Activated naive CD4-positive, alpha-beta T cell treated with anti-CD3 and anti-CD28 coated beads for 36 hours (primary cell): ENCODE measurements at regions not wholly inside any gene's neighbourhood (a gene's known extent, or its start where the extent isn't known, plus 50 kb on each side); places are given as distances from the start of the nearest gene placed in this dataset.

Experiments used
- CTCF ChIA-PET: fragments of 350-600 bp; sonication (Branson Sonifier 250); formaldehyde crosslinking; loops from one replicate; lab custom pipeline; 2021; ENCODE audit warnings: antibody characterized with exemption; lab: Charles Lee
- DNase-seq: peaks from one replicate; pipeline ENCODE4 v3.0.0-alpha.2; 2020
- H3K27ac Mint-ChIP-seq: one replicate; pipeline ENCODE4 v1.8.0; 2021; ENCODE audit warnings: mild to moderate bottlenecking, mixed read lengths
- H3K27me3 Mint-ChIP-seq: one replicate; pipeline ENCODE4 v1.8.0; 2021; ENCODE audit warnings: low read depth, mixed read lengths
- H3K36me3 Mint-ChIP-seq: one replicate; pipeline ENCODE4 v1.8.0; 2021; ENCODE audit warnings: low read depth, mixed read lengths
- H3K4me1 Mint-ChIP-seq: one replicate; pipeline ENCODE4 v1.8.0; 2021; ENCODE audit warnings: low read depth, mixed read lengths
- H3K4me3 Mint-ChIP-seq: one replicate; pipeline ENCODE4 v1.8.0; 2021; ENCODE audit warnings: mild to moderate bottlenecking, moderate library complexity, mixed read lengths
- H3K9me3 Mint-ChIP-seq: one replicate; pipeline ENCODE4 v1.8.0; 2021; ENCODE audit warnings: mixed read lengths
- intact Hi-C: fragments of 100-400 bp; cut with micrococcal nuclease; formaldehyde crosslinking; loops from one replicate; pipeline ENCODE4 v1.15.1; 2023

DNA sequence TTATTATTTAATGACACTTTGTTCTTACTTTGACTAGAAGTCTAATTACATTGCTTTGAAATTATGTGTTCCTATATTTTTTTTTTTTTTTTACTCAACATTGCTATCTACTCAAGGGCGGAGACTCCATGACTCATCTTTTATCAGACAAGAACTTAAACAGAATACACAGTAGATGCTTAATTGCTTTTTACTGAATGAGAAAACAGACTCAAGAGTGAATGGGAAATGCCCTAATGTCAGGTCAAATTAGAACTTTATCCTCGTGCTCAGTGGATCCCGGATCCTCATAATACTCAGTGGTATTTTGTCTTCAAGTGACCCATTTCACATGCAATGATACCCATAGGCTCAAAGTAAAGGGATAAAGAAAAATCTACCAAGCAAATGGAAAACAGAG lies 954.5 kb upstream of the IGFBP7 start:
- Mint-ChIP-seq H3K9me3 (peaks cover 2% of the 10 kb centered on the region), H3K27ac (no peak overlapping the region), H3K4me1 (no peaks in the 10 kb centered on the region), H3K4me3 (no peak overlapping the region), H3K36me3 (no peaks in the 10 kb centered on the region), H3K27me3 (no peaks in the 10 kb centered on the region)
- DNase-seq, result no peak
- intact Hi-C loops, result loop anchor here (5.0 kb wide), 1 partner anchor 902 kb away; no protein-coding TSS in a partner anchor
- CTCF ChIA-PET, result no interaction called here

DNA sequence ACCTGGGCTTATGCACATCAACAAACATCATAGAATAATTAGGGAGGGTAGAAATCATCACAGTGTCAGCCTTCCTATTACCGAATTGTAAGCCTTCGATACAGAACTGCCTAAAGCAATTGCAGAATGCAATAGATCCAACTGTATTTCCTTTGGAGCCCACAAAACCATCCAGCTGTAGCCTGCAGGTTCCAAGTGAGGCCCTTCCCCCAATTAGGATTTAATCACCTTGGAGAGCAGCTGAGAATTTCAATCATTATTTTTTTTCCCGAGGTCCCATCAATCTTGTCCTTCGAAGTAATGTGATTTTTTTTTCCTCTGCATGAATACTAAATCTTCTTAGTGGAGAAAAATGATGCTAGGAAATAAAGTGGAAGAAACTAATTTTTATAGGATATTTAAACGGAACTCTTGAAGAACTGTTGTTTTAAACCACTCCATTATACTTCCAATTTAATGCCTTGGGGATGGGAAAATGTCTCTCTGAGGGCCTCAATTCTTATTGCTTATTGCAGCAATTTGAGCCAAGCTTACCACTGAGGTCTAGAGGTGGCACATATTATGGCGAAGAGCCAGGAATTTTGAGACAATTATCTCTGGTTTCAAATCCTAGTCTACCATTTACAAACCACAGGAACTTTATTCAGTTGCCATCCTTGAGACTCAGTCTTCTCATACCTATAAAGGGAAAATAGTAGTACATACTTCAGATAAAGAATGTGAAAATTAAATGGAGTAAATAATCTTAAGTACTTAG lies 953.4 kb upstream of the IGFBP7 start:
- H3K36me3 Mint-ChIP-seq, result no peaks in the 10 kb centered on the region
- intact Hi-C loops, result loop anchor here (5.0 kb wide), 1 partner anchor 901 kb away; no protein-coding TSS in a partner anchor
- CTCF ChIA-PET, result no interaction called here
- H3K9me3 Mint-ChIP-seq, result peaks cover 6% of the 10 kb centered on the region
- DNase-seq, result no peak
- H3K27ac Mint-ChIP-seq, result no peak overlapping the region
- no peak overlapping the region for H3K4me3 Mint-ChIP-seq
- H3K4me1 Mint-ChIP-seq, result no peaks in the 10 kb centered on the region
- no peaks in the 10 kb centered on the region for H3K27me3 Mint-ChIP-seq

- Mint-ChIP-seq H3K9me3 (peaks cover 6% of the 10 kb centered on the region), H3K4me1 (no peaks in the 10 kb centered on the region), H3K4me3 (no peak overlapping the region), H3K27me3 (no peaks in the 10 kb centered on the region), H3K27ac (no peak overlapping the region), H3K36me3 (no peaks in the 10 kb centered on the region)
- no peak for DNase-seq
- intact Hi-C loops, result loop anchor here (5.0 kb wide), 1 partner anchor 900 kb away; no protein-coding TSS in a partner anchor
- CTCF ChIA-PET, result interaction anchor here (1.5 kb wide), 1 partner anchor 11 kb away, joined by 4 read pairs; no protein-coding TSS in a partner anchor
Measured at GRCh38 chr4:58061967-58062366, 951.8 kb upstream of the IGFBP7 start.

DNA sequence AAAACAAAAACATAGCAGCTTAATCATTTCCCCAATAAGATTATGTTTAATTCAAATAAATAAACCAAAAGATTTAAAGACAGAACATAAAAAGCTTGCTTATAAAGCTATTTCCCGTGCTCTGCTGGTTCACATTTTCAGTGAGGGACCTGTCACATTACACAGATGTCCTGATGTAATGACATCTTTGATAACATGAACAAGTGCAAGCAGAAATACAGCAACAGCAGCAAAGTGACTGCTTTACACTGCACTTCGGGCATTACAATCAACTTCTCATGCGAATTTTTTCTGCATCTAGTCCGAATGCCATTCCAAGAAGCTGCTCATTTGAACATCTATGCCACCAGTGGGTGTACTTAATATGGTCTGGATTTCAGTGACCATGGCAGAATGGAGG lies 940.3 kb upstream of the IGFBP7 start:
- intact Hi-C loops, result no loop called here
- H3K36me3 Mint-ChIP-seq, result no peaks in the 10 kb centered on the region
- no peaks in the 10 kb centered on the region for H3K4me1 Mint-ChIP-seq
- peaks cover 3% of the 10 kb centered on the region for H3K9me3 Mint-ChIP-seq
- CTCF ChIA-PET, result interaction anchor here (1.3 kb wide), 1 partner anchor 12 kb away, joined by 4 read pairs; no protein-coding TSS in a partner anchor
- DNase-seq, result no peak
- no peaks in the 10 kb centered on the region for H3K27me3 Mint-ChIP-seq
- H3K4me3 Mint-ChIP-seq, result no peak overlapping the region
- no peak overlapping the region for H3K27ac Mint-ChIP-seq

GRCh38 chr4:58048491-58048890 lies 938.3 kb upstream of the IGFBP7 start:
- Mint-ChIP-seq H3K27me3 (no peaks in the 10 kb centered on the region), H3K4me1 (no peaks in the 10 kb centered on the region), H3K36me3 (no peaks in the 10 kb centered on the region), H3K27ac (no peak overlapping the region), H3K9me3 (peaks cover 13% of the 10 kb centered on the region), H3K4me3 (no peak overlapping the region)
- DNase-seq, result no peak
- intact Hi-C loops, result no loop called here
- CTCF ChIA-PET, result no interaction called here

GRCh38 chr4:58042176-58042575 lies 932.0 kb upstream of the IGFBP7 start:
- no peaks in the 10 kb centered on the region for H3K27me3 Mint-ChIP-seq
- no peaks in the 10 kb centered on the region for H3K36me3 Mint-ChIP-seq
- no peak for DNase-seq
- H3K9me3 Mint-ChIP-seq, result peaks cover 30% of the 10 kb centered on the region
- intact Hi-C loops, result no loop called here
- CTCF ChIA-PET, result interaction anchor here (0.6 kb wide), 1 partner anchor 369 kb away, joined by 9 read pairs; no protein-coding TSS in a partner anchor
- no peak overlapping the region for H3K27ac Mint-ChIP-seq
- no peak overlapping the region for H3K4me3 Mint-ChIP-seq
- no peaks in the 10 kb centered on the region for H3K4me1 Mint-ChIP-seq

GRCh38 chr4:57993944-57994343 lies 883.8 kb upstream of the IGFBP7 start:
- DNase-seq, result no peak
- no peaks in the 10 kb centered on the region for H3K4me1 Mint-ChIP-seq
- CTCF ChIA-PET, result no interaction called here
- intact Hi-C loops, result no loop called here
- H3K9me3 Mint-ChIP-seq, result peaks cover 6% of the 10 kb centered on the region
- H3K27ac Mint-ChIP-seq, result no peak overlapping the region
- no peaks in the 10 kb centered on the region for H3K36me3 Mint-ChIP-seq
- H3K27me3 Mint-ChIP-seq, result no peaks in the 10 kb centered on the region
- H3K4me3 Mint-ChIP-seq, result no peak overlapping the region

DNA sequence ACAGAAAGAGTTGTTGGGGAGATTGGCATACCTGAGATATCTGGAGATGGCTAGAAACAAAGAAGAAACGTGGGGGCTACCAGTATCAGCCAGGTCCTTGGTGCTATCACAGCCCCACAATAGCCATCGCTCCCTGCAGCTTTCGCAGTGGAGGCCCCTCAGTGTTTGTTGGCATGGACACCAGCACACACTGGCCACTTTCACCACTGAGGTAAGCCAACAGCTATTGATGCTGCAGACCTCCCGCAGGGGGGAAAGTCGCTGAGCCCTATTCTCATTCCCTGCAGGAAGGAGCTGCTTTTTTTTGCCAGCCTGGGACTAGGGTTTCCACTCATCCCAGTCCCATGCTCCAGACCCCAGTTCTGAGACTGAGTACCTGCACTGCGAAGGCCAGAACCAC lies 879.2 kb upstream of the IGFBP7 start:
- CTCF ChIA-PET, result no interaction called here
- H3K4me3 Mint-ChIP-seq, result no peak overlapping the region
- intact Hi-C loops, result no loop called here

GRCh38 chr4:57985161-57985560 lies 875.0 kb upstream of the IGFBP7 start:
- H3K4me1 Mint-ChIP-seq, result no peaks in the 10 kb centered on the region
- CTCF ChIA-PET, result no interaction called here
- no peak for DNase-seq
- no peaks in the 10 kb centered on the region for H3K27me3 Mint-ChIP-seq
- intact Hi-C loops, result no loop called here
- no peaks in the 10 kb centered on the region for H3K36me3 Mint-ChIP-seq
- H3K4me3 Mint-ChIP-seq, result no peak overlapping the region
- peaks cover 2% of the 10 kb centered on the region for H3K9me3 Mint-ChIP-seq
- no peak overlapping the region for H3K27ac Mint-ChIP-seq

More for the DNA sequence above, 879.2 kb upstream of the IGFBP7 start:
- Mint-ChIP-seq H3K36me3 (no peaks in the 10 kb centered on the region), H3K9me3 (peaks cover 6% of the 10 kb centered on the region), H3K27me3 (no peaks in the 10 kb centered on the region), H3K4me1 (no peaks in the 10 kb centered on the region), H3K27ac (no peak overlapping the region)
- DNase-seq, result no peak

DNA sequence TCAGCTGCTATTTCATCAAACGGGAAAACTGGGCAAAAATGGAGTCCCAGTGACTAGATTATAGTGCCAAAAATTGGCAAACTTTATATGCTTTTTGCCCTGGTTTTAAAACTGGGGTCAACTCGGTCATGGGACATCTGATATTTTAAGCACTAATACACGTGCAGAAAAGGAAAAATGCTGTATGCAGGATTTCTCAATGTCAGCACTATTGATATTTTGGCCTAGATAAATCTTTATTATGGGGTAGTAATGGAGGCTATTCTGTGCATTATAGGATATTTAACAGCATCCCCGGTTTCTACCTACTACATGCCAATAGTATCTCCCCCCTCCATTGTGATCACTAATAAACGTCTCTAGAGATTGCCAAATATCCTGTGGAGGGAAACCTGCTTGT lies 870.9 kb upstream of the IGFBP7 start:
- CTCF ChIA-PET, result no interaction called here

DNA sequence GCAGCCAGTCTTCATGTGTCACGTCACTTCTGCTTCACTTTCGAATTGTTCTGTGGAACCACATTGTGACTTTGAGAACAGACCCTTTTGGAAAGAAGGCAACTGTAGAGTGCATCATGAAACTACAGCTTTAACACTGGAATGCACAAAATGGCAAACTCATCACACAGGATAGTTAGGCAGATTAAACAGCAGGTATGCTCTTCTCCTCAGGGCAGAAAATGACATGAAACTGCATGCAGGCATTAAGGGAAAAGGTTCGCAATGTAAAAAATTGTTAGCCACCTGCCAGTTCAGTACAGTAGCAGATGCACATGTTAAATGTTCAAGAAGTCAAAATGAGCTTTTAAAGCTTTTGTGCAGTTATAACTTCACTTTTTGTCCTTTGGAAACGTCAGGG lies 864.6 kb upstream of the IGFBP7 start:
- Mint-ChIP-seq H3K27me3 (no peaks in the 10 kb centered on the region), H3K4me1 (no peaks in the 10 kb centered on the region), H3K36me3 (no peaks in the 10 kb centered on the region), H3K9me3 (no peaks in the 10 kb centered on the region), H3K4me3 (no peak overlapping the region), H3K27ac (no peak overlapping the region)
- intact Hi-C loops, result no loop called here
- CTCF ChIA-PET, result no interaction called here
- DNase-seq, result no peak

More for the DNA sequence above, 870.9 kb upstream of the IGFBP7 start:
- Mint-ChIP-seq H3K4me1 (no peaks in the 10 kb centered on the region), H3K4me3 (no peak overlapping the region), H3K27ac (no peak overlapping the region), H3K27me3 (no peaks in the 10 kb centered on the region), H3K36me3 (no peaks in the 10 kb centered on the region), H3K9me3 (no peaks in the 10 kb centered on the region)
- no peak for DNase-seq
- intact Hi-C loops, result no loop called here

- Mint-ChIP-seq H3K4me3 (no peak overlapping the region), H3K4me1 (no peaks in the 10 kb centered on the region), H3K27ac (no peak overlapping the region), H3K36me3 (no peaks in the 10 kb centered on the region), H3K27me3 (no peaks in the 10 kb centered on the region), H3K9me3 (no peaks in the 10 kb centered on the region)
- CTCF ChIA-PET, result no interaction called here
- intact Hi-C loops, result no loop called here
- no peak for DNase-seq
Measured at GRCh38 chr4:57973819-57974218, 863.6 kb upstream of the IGFBP7 start.

- no peaks in the 10 kb centered on the region for H3K27me3 Mint-ChIP-seq
- peaks cover 8% of the 10 kb centered on the region for H3K9me3 Mint-ChIP-seq
- intact Hi-C loops, result no loop called here
- no peaks in the 10 kb centered on the region for H3K4me1 Mint-ChIP-seq
- no peak overlapping the region for H3K4me3 Mint-ChIP-seq
- H3K36me3 Mint-ChIP-seq, result no peaks in the 10 kb centered on the region
- no peak for DNase-seq
- CTCF ChIA-PET, result no interaction called here
- H3K27ac Mint-ChIP-seq, result no peak overlapping the region
Measured at GRCh38 chr4:57971261-57971660, 861.1 kb upstream of the IGFBP7 start.
